GM23338 (cell line): ENCODE measurements at regions not wholly inside any gene's neighbourhood (a gene's known extent, or its start where the extent isn't known, plus 50 kb on each side); places are given as distances from the start of the nearest gene placed in this dataset.

Experiments used
- EZH2 ChIP-seq: fragments of 200-600 bp; sonication (generic); IDR thresholded peaks from one replicate; pipeline ENCODE4 v1.8.0; 2017; ENCODE audit warnings: antibody characterized with exemption, mild to moderate bottlenecking, low read depth; ENCODE audit not compliant: unreplicated experiment
- ZNF331 ChIP-seq: fragments of 250-450 bp; sonication (Bioruptor Pico); IDR thresholded peaks from 2 replicates; pipeline ENCODE4 v1.5.0; 2020; ENCODE audit warnings: low read depth, mild to moderate bottlenecking, moderate library complexity
- TF ChIP-seq, protein P1 (sequence below): IDR thresholded peaks from one replicate; pipeline ENCODE4 v1.6.1; 2018; ENCODE audit warnings: antibody characterized with exemption; ENCODE audit not compliant: unreplicated experiment
- TF ChIP-seq, protein P2 (sequence below): fragments of 250-450 bp; sonication (Bioruptor Pico); IDR thresholded peaks from 2 replicates; pipeline ENCODE4 v1.5.0; 2020; ENCODE audit warnings: mild to moderate bottlenecking, moderate library complexity

GRCh38 chr22:19644314-19645223, 69.7 kb upstream of the SEPTIN5 start (continued):
- TF ChIP-seq, protein P1, sequence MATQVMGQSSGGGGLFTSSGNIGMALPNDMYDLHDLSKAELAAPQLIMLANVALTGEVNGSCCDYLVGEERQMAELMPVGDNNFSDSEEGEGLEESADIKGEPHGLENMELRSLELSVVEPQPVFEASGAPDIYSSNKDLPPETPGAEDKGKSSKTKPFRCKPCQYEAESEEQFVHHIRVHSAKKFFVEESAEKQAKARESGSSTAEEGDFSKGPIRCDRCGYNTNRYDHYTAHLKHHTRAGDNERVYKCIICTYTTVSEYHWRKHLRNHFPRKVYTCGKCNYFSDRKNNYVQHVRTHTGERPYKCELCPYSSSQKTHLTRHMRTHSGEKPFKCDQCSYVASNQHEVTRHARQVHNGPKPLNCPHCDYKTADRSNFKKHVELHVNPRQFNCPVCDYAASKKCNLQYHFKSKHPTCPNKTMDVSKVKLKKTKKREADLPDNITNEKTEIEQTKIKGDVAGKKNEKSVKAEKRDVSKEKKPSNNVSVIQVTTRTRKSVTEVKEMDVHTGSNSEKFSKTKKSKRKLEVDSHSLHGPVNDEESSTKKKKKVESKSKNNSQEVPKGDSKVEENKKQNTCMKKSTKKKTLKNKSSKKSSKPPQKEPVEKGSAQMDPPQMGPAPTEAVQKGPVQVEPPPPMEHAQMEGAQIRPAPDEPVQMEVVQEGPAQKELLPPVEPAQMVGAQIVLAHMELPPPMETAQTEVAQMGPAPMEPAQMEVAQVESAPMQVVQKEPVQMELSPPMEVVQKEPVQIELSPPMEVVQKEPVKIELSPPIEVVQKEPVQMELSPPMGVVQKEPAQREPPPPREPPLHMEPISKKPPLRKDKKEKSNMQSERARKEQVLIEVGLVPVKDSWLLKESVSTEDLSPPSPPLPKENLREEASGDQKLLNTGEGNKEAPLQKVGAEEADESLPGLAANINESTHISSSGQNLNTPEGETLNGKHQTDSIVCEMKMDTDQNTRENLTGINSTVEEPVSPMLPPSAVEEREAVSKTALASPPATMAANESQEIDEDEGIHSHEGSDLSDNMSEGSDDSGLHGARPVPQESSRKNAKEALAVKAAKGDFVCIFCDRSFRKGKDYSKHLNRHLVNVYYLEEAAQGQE = no peak
- TF ChIP-seq, protein P2, sequence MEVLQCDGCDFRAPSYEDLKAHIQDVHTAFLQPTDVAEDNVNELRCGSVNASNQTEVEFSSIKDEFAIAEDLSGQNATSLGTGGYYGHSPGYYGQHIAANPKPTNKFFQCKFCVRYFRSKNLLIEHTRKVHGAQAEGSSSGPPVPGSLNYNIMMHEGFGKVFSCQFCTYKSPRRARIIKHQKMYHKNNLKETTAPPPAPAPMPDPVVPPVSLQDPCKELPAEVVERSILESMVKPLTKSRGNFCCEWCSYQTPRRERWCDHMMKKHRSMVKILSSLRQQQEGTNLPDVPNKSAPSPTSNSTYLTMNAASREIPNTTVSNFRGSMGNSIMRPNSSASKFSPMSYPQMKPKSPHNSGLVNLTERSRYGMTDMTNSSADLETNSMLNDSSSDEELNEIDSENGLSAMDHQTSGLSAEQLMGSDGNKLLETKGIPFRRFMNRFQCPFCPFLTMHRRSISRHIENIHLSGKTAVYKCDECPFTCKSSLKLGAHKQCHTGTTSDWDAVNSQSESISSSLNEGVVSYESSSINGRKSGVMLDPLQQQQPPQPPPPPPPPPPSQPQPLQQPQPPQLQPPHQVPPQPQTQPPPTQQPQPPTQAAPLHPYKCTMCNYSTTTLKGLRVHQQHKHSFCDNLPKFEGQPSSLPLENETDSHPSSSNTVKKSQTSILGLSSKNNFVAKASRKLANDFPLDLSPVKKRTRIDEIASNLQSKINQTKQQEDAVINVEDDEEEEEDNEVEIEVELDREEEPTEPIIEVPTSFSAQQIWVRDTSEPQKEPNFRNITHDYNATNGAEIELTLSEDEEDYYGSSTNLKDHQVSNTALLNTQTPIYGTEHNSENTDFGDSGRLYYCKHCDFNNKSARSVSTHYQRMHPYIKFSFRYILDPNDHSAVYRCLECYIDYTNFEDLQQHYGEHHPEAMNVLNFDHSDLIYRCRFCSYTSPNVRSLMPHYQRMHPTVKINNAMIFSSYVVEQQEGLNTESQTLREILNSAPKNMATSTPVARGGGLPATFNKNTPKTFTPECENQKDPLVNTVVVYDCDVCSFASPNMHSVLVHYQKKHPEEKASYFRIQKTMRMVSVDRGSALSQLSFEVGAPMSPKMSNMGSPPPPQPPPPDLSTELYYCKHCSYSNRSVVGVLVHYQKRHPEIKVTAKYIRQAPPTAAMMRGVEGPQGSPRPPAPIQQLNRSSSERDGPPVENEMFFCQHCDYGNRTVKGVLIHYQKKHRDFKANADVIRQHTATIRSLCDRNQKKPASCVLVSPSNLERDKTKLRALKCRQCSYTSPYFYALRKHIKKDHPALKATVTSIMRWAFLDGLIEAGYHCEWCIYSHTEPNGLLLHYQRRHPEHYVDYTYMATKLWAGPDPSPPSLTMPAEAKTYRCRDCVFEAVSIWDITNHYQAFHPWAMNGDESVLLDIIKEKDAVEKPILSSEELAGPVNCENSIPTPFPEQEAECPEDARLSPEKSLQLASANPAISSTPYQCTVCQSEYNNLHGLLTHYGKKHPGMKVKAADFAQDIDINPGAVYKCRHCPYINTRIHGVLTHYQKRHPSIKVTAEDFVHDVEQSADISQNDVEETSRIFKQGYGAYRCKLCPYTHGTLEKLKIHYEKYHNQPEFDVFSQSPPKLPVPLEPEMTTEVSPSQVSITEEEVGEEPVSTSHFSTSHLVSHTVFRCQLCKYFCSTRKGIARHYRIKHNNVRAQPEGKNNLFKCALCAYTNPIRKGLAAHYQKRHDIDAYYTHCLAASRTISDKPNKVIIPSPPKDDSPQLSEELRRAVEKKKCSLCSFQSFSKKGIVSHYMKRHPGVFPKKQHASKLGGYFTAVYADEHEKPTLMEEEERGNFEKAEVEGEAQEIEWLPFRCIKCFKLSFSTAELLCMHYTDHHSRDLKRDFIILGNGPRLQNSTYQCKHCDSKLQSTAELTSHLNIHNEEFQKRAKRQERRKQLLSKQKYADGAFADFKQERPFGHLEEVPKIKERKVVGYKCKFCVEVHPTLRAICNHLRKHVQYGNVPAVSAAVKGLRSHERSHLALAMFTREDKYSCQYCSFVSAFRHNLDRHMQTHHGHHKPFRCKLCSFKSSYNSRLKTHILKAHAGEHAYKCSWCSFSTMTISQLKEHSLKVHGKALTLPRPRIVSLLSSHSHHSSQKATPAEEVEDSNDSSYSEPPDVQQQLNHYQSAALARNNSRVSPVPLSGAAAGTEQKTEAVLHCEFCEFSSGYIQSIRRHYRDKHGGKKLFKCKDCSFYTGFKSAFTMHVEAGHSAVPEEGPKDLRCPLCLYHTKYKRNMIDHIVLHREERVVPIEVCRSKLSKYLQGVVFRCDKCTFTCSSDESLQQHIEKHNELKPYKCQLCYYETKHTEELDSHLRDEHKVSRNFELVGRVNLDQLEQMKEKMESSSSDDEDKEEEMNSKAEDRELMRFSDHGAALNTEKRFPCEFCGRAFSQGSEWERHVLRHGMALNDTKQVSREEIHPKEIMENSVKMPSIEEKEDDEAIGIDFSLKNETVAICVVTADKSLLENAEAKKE = no peak
- TF ChIP-seq EZH2 (no peak), ZNF331 (CRISPR knock-in tag) (no peak)
